Stomach (tissue), 8 donors: ENCODE measurements at regions not wholly inside any gene's neighbourhood (a gene's known extent, or its start where the extent isn't known, plus 50 kb on each side); places are given as distances from the start of the nearest gene placed in this dataset.

Experiments
- DNase-seq, 2 donors: peaks; one replicate each; pipeline versions ENCODE4 v3.0.0 to v3.0.0-alpha.2; 2013 to 2019
- H3K27ac ChIP-seq, 5 donors: fragments of 200-600 bp in 4 of 5; sonication (generic) in 4 of 5; one replicate each; pipeline ENCODE4 v1.5.1; 2013 to 2019; ENCODE audit warnings: mild to moderate bottlenecking in 1 of 5, moderate library complexity in 1 of 5
- H3K27me3 ChIP-seq, 3 donors: fragments of 200-600 bp; sonication (generic); one replicate each; pipeline ENCODE4 v1.5.1; 2017 to 2019; ENCODE audit warnings: mixed run types in 1 of 3
- H3K36me3 ChIP-seq, 4 donors: fragments of 200-600 bp; sonication (generic); 1 replicate in 3 of 4; 2 replicates in 1 of 4; pipeline ENCODE4 v1.5.1; 2016 to 2019
- H3K4me1 ChIP-seq, 4 donors: fragments of 200-600 bp; sonication (generic); one replicate each; pipeline ENCODE4 v1.5.1; 2016 to 2019
- H3K4me3 ChIP-seq, 4 donors: fragments of 200-600 bp; sonication (generic) in 3 of 4; one replicate each; pipeline ENCODE4 v1.5.1; 2016 to 2019; ENCODE audit warnings: mild to moderate bottlenecking in 1 of 4
- H3K9me3 ChIP-seq, 4 donors: fragments of 200-600 bp; sonication (generic); one replicate each; pipeline ENCODE4 v1.5.1; 2016 to 2019
- CTCF ChIP-seq, 7 experiments: fragments of 450-650 bp in 4 of 7; fragments of 200-600 bp in 3 of 7; sonication (generic) in 3 of 7; IDR thresholded peaks; one replicate each; pipeline ENCODE4 v1.5.1; 2016 to 2019; ENCODE audit warnings: antibody characterized with exemption in 7 of 7, control low read depth in 2 of 7, mild to moderate bottlenecking in 1 of 7
- EP300 ChIP-seq: sonication (generic); formaldehyde crosslinking; IDR thresholded peaks from one replicate; pipeline ENCODE4 v1.6.1; 2017; ENCODE audit warnings: antibody characterized with exemption
- POLR2A ChIP-seq, 4 donors: fragments of 450-650 bp; IDR thresholded peaks; one replicate each; pipeline ENCODE4 v1.6.1; 2016; ENCODE audit warnings: antibody characterized with exemption in 4 of 4, control low read depth in 2 of 4, mild to moderate bottlenecking in 1 of 4, moderate library complexity in 1 of 4
- POLR2AphosphoS5 ChIP-seq, 3 donors: sonication (generic); formaldehyde crosslinking; IDR thresholded peaks; one replicate each; pipeline ENCODE4 v1.6.1; 2016; ENCODE audit warnings: antibody characterized with exemption in 3 of 3
- WGBS, 5 donors: extraction: QIAGEN DNeasy Blood & Tissue Kit in 3 of 5; methylation state at CpG; one replicate each; pipeline versions ENCODE4 v1.1.5 to v1.1.7; 2013 to 2018; 5-methylcytosine and 5-hydroxymethylcytosine counted together
- intact Hi-C: fragments of 100-400 bp; cut with DNase I; formaldehyde crosslinking; loops from one replicate; pipeline ENCODE4 v1.15.1; 2023; ENCODE audit warnings: low total_unique reads
- donor health status: healthy with polysubstance abuse.
- donor health status: Bipolar disorder and iron deficiency.
- donor health status: healthy.

GRCh38 chr5:96530901-96531300 is 97.9 kb upstream of the PCSK1 start:
- DNase-seq: no peak
- no peaks in the 10 kb centered on the region for H3K36me3 ChIP-seq
- no peaks in the 10 kb centered on the region for H3K9me3 ChIP-seq
- TF ChIP-seq EP300 (no peak), POLR2A (IDR thresholded peaks at IDR 0.05) (no peak), CTCF (IDR thresholded peaks at IDR 0.05) (no peak)
- H3K4me3 ChIP-seq: no peak overlapping the region
- intact Hi-C loops: no loop called here
- no peaks in the 10 kb centered on the region for H3K27me3 ChIP-seq
- no peaks in the 10 kb centered on the region for H3K4me1 ChIP-seq
- no peak overlapping the region for H3K27ac ChIP-seq

- no peak overlapping the region for H3K4me3 ChIP-seq
- no peak overlapping the region for H3K27ac ChIP-seq
- TF ChIP-seq POLR2A (IDR thresholded peaks at IDR 0.05) (no peak), CTCF (IDR thresholded peaks at IDR 0.05) (no peak), POLR2AphosphoS5 (IDR thresholded peaks at IDR 0.05) (no peak)
- no peaks in the 10 kb centered on the region for H3K27me3 ChIP-seq
- no peaks in the 10 kb centered on the region for H3K36me3 ChIP-seq
- H3K4me1 ChIP-seq: no peaks in the 10 kb centered on the region
- intact Hi-C loops: no loop called here
- no peak for DNase-seq
- H3K9me3 ChIP-seq: no peaks in the 10 kb centered on the region
- 92 to 95% (median 94%) methylated on average over 4 of the region's 4 CpGs for WGBS, 5 donors
Measured at GRCh38 chr5:96533371-96533770, 100.3 kb upstream of the PCSK1 start.

GRCh38 chr5:96537386-96537785 is 104.3 kb upstream of the PCSK1 start:
- Histone ChIP-seq H3K4me3 (no peak overlapping the region), H3K4me1 (no peaks in the 10 kb centered on the region), H3K27ac (peak overlapping the region in 1 of 5 donors; percentile 17), H3K9me3 (no peaks in the 10 kb centered on the region), H3K36me3 (no peaks in the 10 kb centered on the region), H3K27me3 (no peaks in the 10 kb centered on the region)
- intact Hi-C loops: no loop called here
- 57 to 72% (median 65%) methylated on average over 3 of the region's 3 CpGs for WGBS, 5 donors
- peak in 1 of 2 donors; percentile 17 for DNase-seq
- TF ChIP-seq POLR2AphosphoS5 (IDR thresholded peaks at IDR 0.05) (no peak), EP300 (no peak), CTCF (IDR thresholded peaks at IDR 0.05) (no peak), POLR2A (IDR thresholded peaks at IDR 0.05) (no peak)

GRCh38 chr5:96538808-96539250 is 105.8 kb upstream of the PCSK1 start:
- Histone ChIP-seq H3K27ac (no peak overlapping the region), H3K27me3 (no peaks in the 10 kb centered on the region), H3K9me3 (peaks cover 0 to 4% (median 0%) of the 10 kb centered on the region in 4 donors), H3K4me1 (no peaks in the 10 kb centered on the region), H3K36me3 (no peaks in the 10 kb centered on the region), H3K4me3 (no peak overlapping the region)
- TF ChIP-seq POLR2AphosphoS5 (IDR thresholded peaks at IDR 0.05): no peak
- TF ChIP-seq CTCF (IDR thresholded peaks at IDR 0.05): no peak
- no peak for TF ChIP-seq EP300
- no peak for TF ChIP-seq POLR2A (IDR thresholded peaks at IDR 0.05)
- WGBS, 5 donors: 66 to 81% (median 73%) methylated on average over 1 of the region's 1 CpG
- intact Hi-C loops: no loop called here
- no peak for DNase-seq
